ENCODE measurements at regions not wholly inside any gene's neighbourhood (a gene's known extent, or its start where the extent isn't known, plus 50 kb on each side); places are given as distances from the start of the nearest gene placed in this dataset.

GRCh38 chr10:10853954-10854353, 163.7 kb upstream of the CELF2 start:
- DNase-seq (ENCODE audit: low read depth), result no peak

GRCh38 chr10:10854725-10855124, 162.9 kb upstream of the CELF2 start:
- DNase-seq (ENCODE audit: low read depth), result no peak

GRCh38 chr10:10855151-10855581, 162.5 kb upstream of the CELF2 start:
- no peak for DNase-seq (ENCODE audit: low read depth)

- DNase-seq (ENCODE audit: low read depth), result no peak
Observed at GRCh38 chr10:10860455-10860976, 157.2 kb upstream of the CELF2 start.

- no peak for DNase-seq (ENCODE audit: low read depth)
Observed at GRCh38 chr10:10865303-10865702, 152.4 kb upstream of the CELF2 start.

GRCh38 chr10:10865913-10866312, 151.8 kb upstream of the CELF2 start:
- no peak for DNase-seq (ENCODE audit: low read depth)

GRCh38 chr10:10869592-10869991, 148.1 kb upstream of the CELF2 start:
- no peak for DNase-seq (ENCODE audit: low read depth)

- no peak for DNase-seq (ENCODE audit: low read depth)
Observed at GRCh38 chr10:10870523-10871241, 147.0 kb upstream of the CELF2 start.

- DNase-seq (ENCODE audit: low read depth), result no peak
Observed at GRCh38 chr10:10871352-10871751, 146.3 kb upstream of the CELF2 start.

GRCh38 chr10:10872035-10872673, 145.5 kb upstream of the CELF2 start:
- DNase-seq (ENCODE audit: low read depth), result no peak

- DNase-seq (ENCODE audit: low read depth), result no peak
Observed at GRCh38 chr10:10872764-10873163, 144.9 kb upstream of the CELF2 start.

- no peak for DNase-seq (ENCODE audit: low read depth)
Observed at GRCh38 chr10:10873289-10873688, 144.4 kb upstream of the CELF2 start.

- DNase-seq (ENCODE audit: low read depth), result no peak
Observed at GRCh38 chr10:10873915-10874314, 143.8 kb upstream of the CELF2 start.

- no peak for DNase-seq (ENCODE audit: low read depth)
Observed at GRCh38 chr10:10878963-10879362, 138.7 kb upstream of the CELF2 start.

GRCh38 chr10:10881117-10881813, 136.4 kb upstream of the CELF2 start:
- DNase-seq (ENCODE audit: low read depth), result no peak

GRCh38 chr10:10883737-10884136, 133.9 kb upstream of the CELF2 start:
- no peak for DNase-seq (ENCODE audit: low read depth)

- DNase-seq (ENCODE audit: low read depth), result no peak
Observed at GRCh38 chr10:10886861-10887531, 130.7 kb upstream of the CELF2 start.

GRCh38 chr10:10891124-10892082, 126.3 kb upstream of the CELF2 start:
- DNase-seq (ENCODE audit: low read depth), result no peak

GRCh38 chr10:10892290-10892875, 125.3 kb upstream of the CELF2 start:
- DNase-seq (ENCODE audit: low read depth), result no peak

- no peak for DNase-seq (ENCODE audit: low read depth)
Observed at GRCh38 chr10:10897400-10897799, 120.3 kb upstream of the CELF2 start.

- no peak for DNase-seq (ENCODE audit: low read depth)
Observed at GRCh38 chr10:10901906-10902305, 115.8 kb upstream of the CELF2 start.

All from activated gamma-delta T cell treated with anti-CD3 and anti-CD28 coated beads, Interleukin-2, amount 50 U/mL, for 16 hours (primary cell).